NT2/D1 (cell line): ENCODE measurements at regions not wholly inside any gene's neighbourhood (a gene's known extent, or its start where the extent isn't known, plus 50 kb on each side); places are given as distances from the start of the nearest gene placed in this dataset.

ENCODE experiments used
- SUZ12 ChIP-seq: IDR thresholded peaks from 2 replicates; pipeline ENCODE4 v1.6.1; 2011; ENCODE audit not compliant: insufficient read length, insufficient read depth; ENCODE audit errors: extremely low read depth
- YY1 ChIP-seq: IDR thresholded peaks from 2 replicates; pipeline ENCODE4 v1.6.1; 2011; ENCODE audit not compliant: insufficient read length, insufficient read depth
- ZNF274 ChIP-seq: IDR thresholded peaks from 2 replicates; pipeline ENCODE4 v1.6.1; 2011; ENCODE audit warnings: mild to moderate bottlenecking, low read depth, low read length

GRCh38 chr1:8238141-8239038 lies 79.5 kb upstream of the SLC45A1 start:
- TF ChIP-seq YY1 (no peak), ZNF274 (no peak), SUZ12 (no peak)
